Mesenchymal stem cell (in vitro differentiated cells and primary cell): ENCODE measurements at regions not wholly inside any gene's neighbourhood (a gene's known extent, or its start where the extent isn't known, plus 50 kb on each side); places are given as distances from the start of the nearest gene placed in this dataset.
A peak's percentile ranks its signal among the peaks of the same experiment; 100 is the strongest.

ENCODE experiments used
- DNase-seq: peaks from one replicate; pipeline ENCODE4 v3.0.0-alpha.2; 2013
- H2AFZ ChIP-seq: one replicate; pipeline ENCODE4 v1.6.1; 2013; ENCODE audit warnings: low read depth, mild to moderate bottlenecking, control low read depth, inconsistent platforms, low read length, moderate library complexity
- H2AK5ac ChIP-seq: 2 replicates; pipeline ENCODE4 v1.6.1; 2013; ENCODE audit warnings: low read length, moderate library complexity, mild to moderate bottlenecking, inconsistent platforms; ENCODE audit not compliant: severe bottlenecking
- H2BK120ac ChIP-seq: one replicate; pipeline ENCODE4 v1.6.1; 2013; ENCODE audit warnings: low read depth, mild to moderate bottlenecking, inconsistent platforms, low read length, moderate library complexity
- H2BK12ac ChIP-seq, 2 experiments: one replicate each; pipeline ENCODE4 v1.6.1; 2013; ENCODE audit warnings: inconsistent platforms in 2 of 2, low read length in 2 of 2, mild to moderate bottlenecking in 2 of 2, moderate library complexity in 2 of 2, control low read depth in 1 of 2
- H2BK15ac ChIP-seq: one replicate; pipeline ENCODE4 v1.6.1; 2013; ENCODE audit warnings: mild to moderate bottlenecking, low read depth, inconsistent platforms; ENCODE audit not compliant: poor library complexity, severe bottlenecking
- H2BK5ac ChIP-seq: 2 replicates; pipeline ENCODE4 v1.6.1; 2013; ENCODE audit warnings: low read depth, mild to moderate bottlenecking, low read length, control low read depth, inconsistent platforms; ENCODE audit not compliant: poor library complexity, severe bottlenecking
- H3K14ac ChIP-seq, 2 experiments: one replicate each; pipeline ENCODE4 v1.6.1; 2013; ENCODE audit warnings: inconsistent platforms in 2 of 2, low read length in 2 of 2, control low read depth in 1 of 2, mild to moderate bottlenecking in 1 of 2, moderate library complexity in 1 of 2
- H3K18ac ChIP-seq, 2 experiments: one replicate each; pipeline ENCODE4 v1.6.1; 2013; ENCODE audit warnings: inconsistent platforms in 2 of 2, low read length in 2 of 2, control low read depth in 1 of 2, low read depth in 1 of 2, mild to moderate bottlenecking in 1 of 2
- H3K23ac ChIP-seq, 2 experiments: one replicate each; pipeline ENCODE4 v1.6.1; 2013; ENCODE audit warnings: inconsistent platforms in 2 of 2, low read length in 2 of 2, mild to moderate bottlenecking in 2 of 2, moderate library complexity in 2 of 2, control low read depth in 1 of 2
- H3K27ac ChIP-seq: 2 replicates; pipeline ENCODE4 v1.5.1; 2013; ENCODE audit warnings: mild to moderate bottlenecking, moderate library complexity, low read length, control low read depth, inconsistent platforms; ENCODE audit not compliant: poor library complexity, severe bottlenecking
- H3K27me3 ChIP-seq, 2 experiments: 2 replicates each; pipeline versions ENCODE4 v1.6.1 to v1.7.0; 2013; ENCODE audit warnings: low read length in 2 of 2, mild to moderate bottlenecking in 2 of 2, moderate library complexity in 2 of 2, control low read depth in 1 of 2, inconsistent platforms in 1 of 2; ENCODE audit not compliant: control insufficient read depth in 1 of 2, insufficient read depth in 1 of 2
- H3K36me3 ChIP-seq, 2 experiments: 2 replicates each; pipeline versions ENCODE4 v1.6.1 to v1.7.0; 2013; ENCODE audit warnings: low read length in 2 of 2, control low read depth in 1 of 2, inconsistent platforms in 1 of 2, low read depth in 1 of 2, mild to moderate bottlenecking in 1 of 2; ENCODE audit not compliant: insufficient read depth in 2 of 2, control insufficient read depth in 1 of 2
- H3K4ac ChIP-seq, 2 experiments: one replicate each; pipeline ENCODE4 v1.6.1; 2013; ENCODE audit warnings: inconsistent platforms in 2 of 2, low read length in 2 of 2, mild to moderate bottlenecking in 2 of 2, moderate library complexity in 2 of 2, control low read depth in 1 of 2, low read depth in 1 of 2
- H3K4me1 ChIP-seq: 2 replicates; pipeline ENCODE4 v1.6.1; 2013; ENCODE audit warnings: low read depth, low read length, control low read depth; ENCODE audit not compliant: control insufficient read depth, insufficient read depth
- H3K4me2 ChIP-seq: 2 replicates; pipeline ENCODE4 v1.6.1; 2013; ENCODE audit warnings: low read length, mild to moderate bottlenecking, inconsistent platforms; ENCODE audit not compliant: poor library complexity, severe bottlenecking
- H3K4me3 ChIP-seq, 2 experiments: 2 replicates each; pipeline versions ENCODE4 v1.5.1 to v1.7.0; 2013; ENCODE audit warnings: low read length in 2 of 2, mild to moderate bottlenecking in 2 of 2, control low read depth in 1 of 2, low read depth in 1 of 2; ENCODE audit not compliant: insufficient read depth in 1 of 2
- H3K79me1 ChIP-seq: replicated peaks from 2 replicates; pipeline ENCODE4 v1.6.1; 2013; ENCODE audit warnings: mild to moderate bottlenecking, control low read depth, low read length, inconsistent platforms; ENCODE audit not compliant: poor library complexity, severe bottlenecking
- H3K9ac ChIP-seq: 2 replicates; pipeline ENCODE4 v1.7.0; 2013; ENCODE audit warnings: mild to moderate bottlenecking, low read length, moderate library complexity
- H3K9me3 ChIP-seq: 2 replicates; pipeline ENCODE4 v1.7.0; 2013; ENCODE audit warnings: mild to moderate bottlenecking, low read length; ENCODE audit not compliant: control insufficient read depth
- H4K8ac ChIP-seq: one replicate; pipeline ENCODE4 v1.6.1; 2013; ENCODE audit warnings: inconsistent platforms, mild to moderate bottlenecking, low read length, moderate library complexity
- H4K91ac ChIP-seq: one replicate; pipeline ENCODE4 v1.6.1; 2013; ENCODE audit warnings: mild to moderate bottlenecking, low read length, inconsistent platforms
- WGBS: methylation state at CpG from one replicate; pipeline ENCODE4 v1.1.7; 2013; ENCODE audit warnings: mixed read lengths; 5-methylcytosine and 5-hydroxymethylcytosine counted together

DNA sequence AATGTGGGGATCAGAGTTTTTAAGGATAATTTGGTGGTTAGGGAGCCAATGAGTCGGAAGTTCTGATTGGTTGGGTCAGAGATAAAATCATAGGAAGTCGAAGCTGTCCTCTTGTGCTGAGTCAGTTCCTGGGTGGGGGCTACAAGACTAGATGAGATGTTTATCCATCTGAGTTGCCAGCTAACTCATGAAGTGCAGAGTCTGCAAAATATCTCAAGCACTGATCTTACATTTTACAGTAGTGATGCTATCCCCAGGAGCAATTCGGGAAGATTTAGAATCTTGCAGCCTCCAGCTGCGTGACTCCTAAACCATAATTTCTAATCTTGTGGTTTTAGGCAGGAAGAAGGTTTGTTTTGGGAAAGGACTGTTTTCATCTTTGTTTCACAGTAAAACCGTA is 565.8 kb upstream of the SPANXN1 start:
- H3K9ac ChIP-seq = peak overlapping the region; percentile 59
- H3K36me3 ChIP-seq = no peaks in the 10 kb centered on the region
- H3K27ac ChIP-seq = no peak overlapping the region
- no peak overlapping the region for H4K91ac ChIP-seq
- no peak overlapping the region for H2AK5ac ChIP-seq
- peak; percentile 88 for DNase-seq
- no peak overlapping the region for H2BK15ac ChIP-seq
- H2BK120ac ChIP-seq = no peak overlapping the region
- H3K79me1 ChIP-seq = no peaks in the 10 kb centered on the region
- no peak overlapping the region for H3K14ac ChIP-seq
- WGBS = 67% methylated on average over 3 of the region's 5 CpGs
- H2BK12ac ChIP-seq = no peak overlapping the region
- H3K4me1 ChIP-seq = no peaks in the 10 kb centered on the region
- no peak overlapping the region for H2BK5ac ChIP-seq
- H3K4ac ChIP-seq = no peak overlapping the region
- no peak overlapping the region for H3K4me3 ChIP-seq
- H3K18ac ChIP-seq = no peak overlapping the region
- no peak overlapping the region for H3K4me2 ChIP-seq
- H4K8ac ChIP-seq = no peak overlapping the region
- no peaks in the 10 kb centered on the region for H3K9me3 ChIP-seq
- no peaks in the 10 kb centered on the region for H3K27me3 ChIP-seq
- H2AFZ ChIP-seq = no peak overlapping the region
- no peak overlapping the region for H3K23ac ChIP-seq

- Histone ChIP-seq H3K18ac (no peak overlapping the region), H2BK120ac (no peak overlapping the region), H3K4me1 (no peaks in the 10 kb centered on the region), H3K4ac (no peak overlapping the region), H4K91ac (no peak overlapping the region), H2BK12ac (no peak overlapping the region), H3K27me3 (no peaks in the 10 kb centered on the region), H3K23ac (no peak overlapping the region), H3K79me1 (no peaks in the 10 kb centered on the region), H2AK5ac (no peak overlapping the region), H3K4me3 (no peak overlapping the region), H3K4me2 (no peak overlapping the region), H3K27ac (no peak overlapping the region), H3K36me3 (no peaks in the 10 kb centered on the region), H2BK5ac (no peak overlapping the region), H3K9me3 (no peaks in the 10 kb centered on the region), H3K9ac (no peak overlapping the region), H4K8ac (no peak overlapping the region), H3K14ac (no peak overlapping the region), H2AFZ (no peak overlapping the region), H2BK15ac (no peak overlapping the region)
- no peak for DNase-seq
- WGBS = 73% methylated on average over 3 of the region's 4 CpGs
Observed at GRCh38 chrX:144683247-144683646, 564.1 kb upstream of the SPANXN1 start.

- no peak overlapping the region for H2BK15ac ChIP-seq
- DNase-seq = peak; percentile 59
- no peak overlapping the region for H2AK5ac ChIP-seq
- WGBS = no CpG with 5 or more reads among the region's 2 CpGs
- H3K79me1 ChIP-seq = no peaks in the 10 kb centered on the region
- no peak overlapping the region for H3K4ac ChIP-seq
- no peaks in the 10 kb centered on the region for H3K4me1 ChIP-seq
- H3K4me3 ChIP-seq = no peak overlapping the region
- no peak overlapping the region for H4K91ac ChIP-seq
- H3K9ac ChIP-seq = no peak overlapping the region
- no peak overlapping the region for H2BK5ac ChIP-seq
- H3K14ac ChIP-seq = no peak overlapping the region
- no peak overlapping the region for H3K4me2 ChIP-seq
- H2BK120ac ChIP-seq = no peak overlapping the region
- H3K36me3 ChIP-seq = no peaks in the 10 kb centered on the region
- H3K27me3 ChIP-seq = no peaks in the 10 kb centered on the region
- H2BK12ac ChIP-seq = no peak overlapping the region
- no peak overlapping the region for H3K23ac ChIP-seq
- no peak overlapping the region for H4K8ac ChIP-seq
- H3K18ac ChIP-seq = no peak overlapping the region
- no peak overlapping the region for H2AFZ ChIP-seq
- no peak overlapping the region for H3K27ac ChIP-seq
- no peaks in the 10 kb centered on the region for H3K9me3 ChIP-seq
Observed at GRCh38 chrX:144709841-144710240, 537.5 kb upstream of the SPANXN1 start.

GRCh38 chrX:144715337-144715736 is 532.0 kb upstream of the SPANXN1 start:
- H2BK12ac ChIP-seq = no peak overlapping the region
- H4K91ac ChIP-seq = no peak overlapping the region
- H2AK5ac ChIP-seq = no peak overlapping the region
- no peak overlapping the region for H3K4me2 ChIP-seq
- H3K9ac ChIP-seq = no peak overlapping the region
- H3K14ac ChIP-seq = no peak overlapping the region
- peak; percentile 13 for DNase-seq
- no peak overlapping the region for H2BK120ac ChIP-seq
- H3K4me1 ChIP-seq = no peaks in the 10 kb centered on the region
- WGBS = 73% methylated on average over 3 of the region's 5 CpGs
- H3K27ac ChIP-seq = no peak overlapping the region
- no peak overlapping the region for H3K4me3 ChIP-seq
- no peak overlapping the region for H2BK5ac ChIP-seq
- no peaks in the 10 kb centered on the region for H3K36me3 ChIP-seq
- no peaks in the 10 kb centered on the region for H3K9me3 ChIP-seq
- H3K23ac ChIP-seq = no peak overlapping the region
- H2BK15ac ChIP-seq = no peak overlapping the region
- no peak overlapping the region for H3K18ac ChIP-seq
- H4K8ac ChIP-seq = no peak overlapping the region
- H3K27me3 ChIP-seq = no peaks in the 10 kb centered on the region
- H2AFZ ChIP-seq = no peak overlapping the region
- no peak overlapping the region for H3K4ac ChIP-seq
- no peaks in the 10 kb centered on the region for H3K79me1 ChIP-seq
